ENCODE measurements at regions not wholly inside any gene's neighbourhood (a gene's known extent, or its start where the extent isn't known, plus 50 kb on each side); places are given as distances from the start of the nearest gene placed in this dataset.
"Not testable (repeated sequence)": the region's sequence is repeated elsewhere in the genome, so short reads cannot be mapped to it uniquely, and the experiment has no call there.

GRCh38 chr2:180609626-180610340, 370.6 kb upstream of the UBE2E3 start:
- H3K9me3 ChIP-seq (ENCODE audit: insufficient read depth, low read depth, low read length), result no peaks in the 10 kb centered on the region
- H3K27me3 ChIP-seq (ENCODE audit: insufficient read depth, low read length), result no peaks in the 10 kb centered on the region
- no peak overlapping the region for H3K4me3 ChIP-seq (ENCODE audit: low read length)
- no peaks in the 10 kb centered on the region for H3K4me1 ChIP-seq (ENCODE audit: insufficient read depth, low read length)
- H3K27ac ChIP-seq (ENCODE audit: low read length), result no peak overlapping the region
- H3K9ac ChIP-seq (ENCODE audit: low read depth, low read length), result no peak overlapping the region
- no peaks in the 10 kb centered on the region for H3K36me3 ChIP-seq (ENCODE audit: insufficient read depth, low read depth, low read length)

- Histone ChIP-seq H3K9ac (ENCODE audit: low read depth, low read length) (no peak overlapping the region), H3K4me3 (ENCODE audit: low read length) (no peak overlapping the region)
Measured at GRCh38 chr2:180607514-180608049, 372.8 kb upstream of the UBE2E3 start.

GRCh38 chr2:180604077-180604476, 376.3 kb upstream of the UBE2E3 start:
- no peaks in the 10 kb centered on the region for H3K27me3 ChIP-seq (ENCODE audit: insufficient read depth, low read length)

More at GRCh38 chr2:180607514-180608049, 372.8 kb upstream of the UBE2E3 start:
- no peaks in the 10 kb centered on the region for H3K4me1 ChIP-seq (ENCODE audit: insufficient read depth, low read length)
- no peak overlapping the region for H3K27ac ChIP-seq (ENCODE audit: low read length)
- no peaks in the 10 kb centered on the region for H3K36me3 ChIP-seq (ENCODE audit: insufficient read depth, low read depth, low read length)
- no peaks in the 10 kb centered on the region for H3K27me3 ChIP-seq (ENCODE audit: insufficient read depth, low read length)
- no peaks in the 10 kb centered on the region for H3K9me3 ChIP-seq (ENCODE audit: insufficient read depth, low read depth, low read length)

DNA sequence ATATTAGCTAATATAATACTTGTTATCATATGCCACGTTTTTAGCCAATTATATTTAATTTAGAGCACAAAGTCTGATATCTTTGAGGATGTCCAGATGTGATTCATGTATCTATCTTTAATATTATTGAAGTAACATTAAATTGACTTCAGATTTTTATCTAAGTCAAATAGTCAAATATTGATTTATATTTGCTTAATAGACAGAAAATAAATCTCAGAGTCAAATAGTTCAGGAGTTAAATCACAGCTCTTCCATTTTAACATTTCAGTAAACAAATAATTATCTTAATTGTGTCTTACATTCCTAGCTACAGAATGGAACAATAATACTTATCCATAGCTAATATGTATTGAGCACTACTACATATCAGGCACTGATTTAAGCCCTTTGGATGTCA, 379.4 kb upstream of the UBE2E3 start:
- H3K27ac ChIP-seq (ENCODE audit: low read length), result no peak overlapping the region
- H3K36me3 ChIP-seq (ENCODE audit: insufficient read depth, low read depth, low read length), result no peaks in the 10 kb centered on the region
- no peak overlapping the region for H3K4me3 ChIP-seq (ENCODE audit: low read length)
- H3K27me3 ChIP-seq (ENCODE audit: insufficient read depth, low read length), result no peaks in the 10 kb centered on the region
- no peaks in the 10 kb centered on the region for H3K9me3 ChIP-seq (ENCODE audit: insufficient read depth, low read depth, low read length)
- H3K9ac ChIP-seq (ENCODE audit: low read depth, low read length), result no peak overlapping the region
- H3K4me1 ChIP-seq (ENCODE audit: insufficient read depth, low read length), result no peaks in the 10 kb centered on the region

More at GRCh38 chr2:180604077-180604476, 376.3 kb upstream of the UBE2E3 start:
- Histone ChIP-seq H3K9ac (ENCODE audit: low read depth, low read length) (no peak overlapping the region), H3K27ac (ENCODE audit: low read length) (no peak overlapping the region), H3K4me3 (ENCODE audit: low read length) (no peak overlapping the region), H3K4me1 (ENCODE audit: insufficient read depth, low read length) (no peaks in the 10 kb centered on the region), H3K36me3 (ENCODE audit: insufficient read depth, low read depth, low read length) (no peaks in the 10 kb centered on the region), H3K9me3 (ENCODE audit: insufficient read depth, low read depth, low read length) (no peaks in the 10 kb centered on the region)

GRCh38 chr2:180599804-180600203, 380.6 kb upstream of the UBE2E3 start:
- Histone ChIP-seq H3K36me3 (ENCODE audit: insufficient read depth, low read depth, low read length) (no peaks in the 10 kb centered on the region), H3K27me3 (ENCODE audit: insufficient read depth, low read length) (no peaks in the 10 kb centered on the region)

GRCh38 chr2:180597179-180597578, 383.2 kb upstream of the UBE2E3 start:
- Histone ChIP-seq H3K27ac (ENCODE audit: low read length) (no peak overlapping the region), H3K4me1 (ENCODE audit: insufficient read depth, low read length) (no peaks in the 10 kb centered on the region), H3K9ac (ENCODE audit: low read depth, low read length) (no peak overlapping the region), H3K27me3 (ENCODE audit: insufficient read depth, low read length) (no peaks in the 10 kb centered on the region), H3K4me3 (ENCODE audit: low read length) (no peak overlapping the region), H3K9me3 (ENCODE audit: insufficient read depth, low read depth, low read length) (no peaks in the 10 kb centered on the region), H3K36me3 (ENCODE audit: insufficient read depth, low read depth, low read length) (no peaks in the 10 kb centered on the region)

More at GRCh38 chr2:180599804-180600203, 380.6 kb upstream of the UBE2E3 start:
- H3K27ac ChIP-seq (ENCODE audit: low read length), result no peak overlapping the region
- no peaks in the 10 kb centered on the region for H3K9me3 ChIP-seq (ENCODE audit: insufficient read depth, low read depth, low read length)
- H3K4me1 ChIP-seq (ENCODE audit: insufficient read depth, low read length), result no peaks in the 10 kb centered on the region
- no peak overlapping the region for H3K9ac ChIP-seq (ENCODE audit: low read depth, low read length)
- H3K4me3 ChIP-seq (ENCODE audit: low read length), result no peak overlapping the region

- Histone ChIP-seq H3K4me1 (ENCODE audit: insufficient read depth, low read length) (no peaks in the 10 kb centered on the region), H3K9ac (ENCODE audit: low read depth, low read length) (no peak overlapping the region), H3K27ac (ENCODE audit: low read length) (no peak overlapping the region), H3K4me3 (ENCODE audit: low read length) (no peak overlapping the region), H3K27me3 (ENCODE audit: insufficient read depth, low read length) (no peaks in the 10 kb centered on the region), H3K9me3 (ENCODE audit: insufficient read depth, low read depth, low read length) (no peaks in the 10 kb centered on the region), H3K36me3 (ENCODE audit: insufficient read depth, low read depth, low read length) (no peaks in the 10 kb centered on the region)
Measured at GRCh38 chr2:180596453-180596852, 384.0 kb upstream of the UBE2E3 start.

DNA sequence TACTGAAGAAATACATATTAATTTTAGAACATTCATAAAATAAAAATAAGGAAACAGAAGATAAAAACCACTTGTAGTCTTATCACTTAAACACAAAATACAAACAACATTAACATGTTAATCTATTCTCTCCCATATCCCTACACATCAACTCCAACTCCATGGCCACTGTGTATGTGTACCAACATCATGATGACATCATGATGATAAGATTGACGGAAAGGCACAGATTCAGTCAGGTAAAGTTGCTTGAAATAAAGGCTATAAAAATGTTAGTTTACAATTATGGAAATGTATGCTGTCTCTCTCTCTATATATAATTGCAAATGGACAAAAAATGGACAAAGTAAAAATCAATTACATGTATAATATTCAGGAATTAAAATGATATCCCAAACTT, 388.5 kb upstream of the UBE2E3 start:
- Histone ChIP-seq H3K9ac (ENCODE audit: low read depth, low read length) (no peak overlapping the region), H3K27me3 (ENCODE audit: insufficient read depth, low read length) (no peaks in the 10 kb centered on the region), H3K36me3 (ENCODE audit: insufficient read depth, low read depth, low read length) (no peaks in the 10 kb centered on the region), H3K4me1 (ENCODE audit: insufficient read depth, low read length) (peaks cover 2% of the 10 kb centered on the region; the same call in 1 of the 2 replicates), H3K27ac (ENCODE audit: low read length) (no peak overlapping the region), H3K4me3 (ENCODE audit: low read length) (no peak overlapping the region), H3K9me3 (ENCODE audit: insufficient read depth, low read depth, low read length) (no peaks in the 10 kb centered on the region)

DNA sequence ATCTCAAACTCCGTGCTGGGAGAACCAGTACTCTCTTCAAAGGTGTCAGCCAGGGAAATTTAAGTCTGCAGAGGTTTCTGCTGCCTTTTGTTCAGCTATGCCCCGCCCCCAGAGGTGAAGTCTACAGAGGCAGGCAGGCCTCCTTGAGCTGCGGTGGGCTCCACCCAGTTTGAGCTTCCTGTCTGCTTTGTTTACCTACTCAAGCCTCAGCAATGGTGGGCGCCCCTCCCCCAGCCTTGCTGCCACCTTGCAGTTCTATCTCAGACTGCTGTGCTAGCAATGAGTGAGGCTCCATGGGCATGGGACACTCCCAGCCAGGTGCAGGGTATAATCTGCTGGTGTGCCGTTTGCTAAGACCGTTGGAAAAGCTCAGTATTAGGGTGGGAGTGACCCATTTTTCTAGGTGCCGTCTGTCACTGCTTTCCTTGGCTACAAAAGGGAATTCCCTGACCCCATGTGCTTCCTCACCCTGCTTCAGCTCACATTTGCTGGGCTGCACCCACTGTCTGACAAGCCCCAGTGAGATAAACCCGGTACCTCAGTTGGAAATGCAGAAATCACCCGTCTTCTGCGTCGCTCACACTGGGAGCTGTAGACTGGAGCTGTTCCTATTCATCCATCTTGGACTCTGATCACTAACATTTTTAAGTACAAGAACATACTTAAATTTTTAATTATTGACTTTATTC, 389.2 kb upstream of the UBE2E3 start:
- not testable (repeated sequence) for H3K27ac ChIP-seq (ENCODE audit: low read length); H3K9ac ChIP-seq (ENCODE audit: low read depth, low read length); H3K4me3 ChIP-seq (ENCODE audit: low read length); H3K36me3 ChIP-seq (ENCODE audit: insufficient read depth, low read depth, low read length); H3K27me3 ChIP-seq (ENCODE audit: insufficient read depth, low read length); H3K9me3 ChIP-seq (ENCODE audit: insufficient read depth, low read depth, low read length); H3K4me1 ChIP-seq (ENCODE audit: insufficient read depth, low read length)

DNA sequence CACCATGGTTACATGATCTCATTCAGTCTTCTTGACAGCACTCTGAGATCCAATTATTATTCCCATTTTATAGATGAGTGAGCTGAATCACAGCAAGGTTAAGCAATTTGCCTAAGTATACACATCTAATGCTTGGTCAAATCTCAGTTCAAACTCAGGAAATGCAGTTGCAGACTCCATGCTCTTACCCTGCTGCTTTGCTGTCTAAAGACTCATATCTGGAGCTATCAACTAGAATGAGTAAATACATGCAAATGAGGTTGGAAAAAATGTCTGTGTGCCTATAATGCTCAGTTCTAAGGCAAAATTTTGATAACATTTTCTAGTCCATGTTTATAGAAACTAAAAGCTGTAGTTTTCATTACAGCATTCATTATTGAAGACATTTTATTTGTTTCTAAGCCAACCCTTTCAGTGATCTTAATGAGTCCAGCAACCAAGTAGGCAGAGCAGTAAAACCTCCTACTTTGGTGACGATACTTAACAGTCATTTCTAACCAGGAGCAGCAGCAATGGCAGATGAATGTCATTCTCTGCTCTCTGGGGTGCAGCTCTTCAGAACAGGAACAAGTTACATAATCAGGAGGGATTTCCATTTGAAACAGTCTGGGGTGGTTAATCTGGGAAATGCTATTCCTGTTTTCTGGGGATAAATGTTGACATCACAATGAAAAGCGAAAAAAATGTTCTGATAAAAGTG, 396.8 kb upstream of the UBE2E3 start:
- H3K36me3 ChIP-seq (ENCODE audit: insufficient read depth, low read depth, low read length), result no peaks in the 10 kb centered on the region
- H3K4me3 ChIP-seq (ENCODE audit: low read length), result no peak overlapping the region
- H3K4me1 ChIP-seq (ENCODE audit: insufficient read depth, low read length), result no peaks in the 10 kb centered on the region
- no peak overlapping the region for H3K9ac ChIP-seq (ENCODE audit: low read depth, low read length)
- H3K27ac ChIP-seq (ENCODE audit: low read length), result no peak overlapping the region
- no peaks in the 10 kb centered on the region for H3K9me3 ChIP-seq (ENCODE audit: insufficient read depth, low read depth, low read length)
- no peaks in the 10 kb centered on the region for H3K27me3 ChIP-seq (ENCODE audit: insufficient read depth, low read length)

DNA sequence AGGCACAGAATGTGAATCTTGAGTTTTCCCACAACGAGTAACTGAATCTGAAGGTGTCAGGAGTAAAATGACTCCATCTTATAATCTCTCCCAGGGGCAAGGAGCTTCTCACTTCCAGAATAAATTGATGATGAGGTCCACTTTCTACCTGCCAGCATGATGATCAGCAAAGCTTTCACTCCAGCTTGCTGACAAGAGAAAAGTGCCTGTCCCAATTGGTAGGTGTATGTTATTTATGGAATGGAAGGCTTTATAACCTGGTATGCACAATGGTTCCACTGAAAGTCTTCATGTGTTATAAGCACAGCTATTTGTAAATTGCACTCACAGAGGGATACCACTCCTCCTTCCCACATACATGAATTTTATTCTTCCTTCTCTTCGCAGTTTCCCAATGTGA, 401.0 kb upstream of the UBE2E3 start:
- Histone ChIP-seq H3K4me1 (ENCODE audit: insufficient read depth, low read length) (no peaks in the 10 kb centered on the region), H3K36me3 (ENCODE audit: insufficient read depth, low read depth, low read length) (no peaks in the 10 kb centered on the region), H3K4me3 (ENCODE audit: low read length) (no peak overlapping the region), H3K27me3 (ENCODE audit: insufficient read depth, low read length) (no peaks in the 10 kb centered on the region), H3K27ac (ENCODE audit: low read length) (no peak overlapping the region), H3K9ac (ENCODE audit: low read depth, low read length) (no peak overlapping the region), H3K9me3 (ENCODE audit: insufficient read depth, low read depth, low read length) (no peaks in the 10 kb centered on the region)
